ENCODE measurements at regions not wholly inside any gene's neighbourhood (a gene's known extent, or its start where the extent isn't known, plus 50 kb on each side); places are given as distances from the start of the nearest gene placed in this dataset.

- no peak for TF ChIP-seq RXRA (IDR thresholded peaks at IDR 0.05; ENCODE audit: insufficient read depth, low read depth, low read length)
- TF ChIP-seq USF2 (IDR thresholded peaks at IDR 0.05; ENCODE audit: low read length): no peak
- no peak for TF ChIP-seq KDM1A (IDR thresholded peaks at IDR 0.05; ENCODE audit: borderline replicate concordance, low read length)
- TF ChIP-seq RAD21 (IDR thresholded peaks at IDR 0.05 in 1 of 2, conservative IDR thresholded peaks at IDR 0.05 in 1 of 2; ENCODE audit: low read depth in 2 of 2, low read length in 2 of 2): no peak
- no peak for TF ChIP-seq CTCF (IDR thresholded peaks at IDR 0.05; ENCODE audit: control extremely low read depth in 1 of 3, insufficient read depth in 1 of 3, low read depth in 1 of 3, low read length in 3 of 3)
- TF ChIP-seq MAX (IDR thresholded peaks at IDR 0.05): no peak
- no peak for TF ChIP-seq CHD1 (IDR thresholded peaks at IDR 0.05; ENCODE audit: low read depth, low read length)
- TF ChIP-seq RBBP5 (IDR thresholded peaks at IDR 0.05; ENCODE audit: borderline replicate concordance, low read depth, low read length): no peak
- no peak for TF ChIP-seq FOSL1 (IDR thresholded peaks at IDR 0.05; ENCODE audit: insufficient read depth, low read depth, low read length)
- TF ChIP-seq E2F6 (IDR thresholded peaks at IDR 0.05): no peak
- TF ChIP-seq GABPA (IDR thresholded peaks at IDR 0.05; ENCODE audit: borderline replicate concordance, insufficient read depth, low read length): no peak
- TF ChIP-seq EZH2 (IDR thresholded peaks at IDR 0.05; ENCODE audit: low read depth, low read length, severe bottlenecking): no peak
- TF ChIP-seq HDAC2 (IDR thresholded peaks at IDR 0.05; ENCODE audit: borderline replicate concordance in 1 of 2, low read depth in 2 of 2, low read length in 2 of 2): no peak
- TF ChIP-seq JUN (IDR thresholded peaks at IDR 0.05; ENCODE audit: low read depth, low read length): no peak
These were observed 446.7 kb upstream of the TMEM132C start for GRCh38 chr12:127820271-127820670.
